Liver (tissue), 8 donors: ENCODE measurements at regions not wholly inside any gene's neighbourhood (a gene's known extent, or its start where the extent isn't known, plus 50 kb on each side); places are given as distances from the start of the nearest gene placed in this dataset.
"Not testable (repeated sequence)": the region's sequence is repeated elsewhere in the genome, so short reads cannot be mapped to it uniquely, and the experiment has no call there.

Experiments
- DNase-seq: peaks from one replicate; pipeline ENCODE4 v3.0.0-alpha.2; 2017; ENCODE audit warnings: low spot score
- H3K27ac ChIP-seq, 2 donors: one replicate each; pipeline ENCODE4 v1.7.0; 2013; ENCODE audit warnings: inconsistent platforms in 2 of 2, low read length in 2 of 2, control low read depth in 1 of 2, low read depth in 1 of 2, mild to moderate bottlenecking in 1 of 2
- H3K27me3 ChIP-seq, 4 donors: one replicate each; pipeline versions ENCODE4 v1.6.1 to v1.7.0; 2013; ENCODE audit warnings: low read length in 3 of 4, inconsistent platforms in 1 of 4, mild to moderate bottlenecking in 1 of 4, moderate library complexity in 1 of 4; ENCODE audit not compliant: control insufficient read depth in 4 of 4, insufficient read depth in 4 of 4
- H3K36me3 ChIP-seq, 4 donors: one replicate each; pipeline versions ENCODE4 v1.6.1 to v1.7.0; 2013; ENCODE audit warnings: low read length in 3 of 4, mild to moderate bottlenecking in 3 of 4, low read depth in 1 of 4, moderate library complexity in 1 of 4; ENCODE audit not compliant: control insufficient read depth in 4 of 4, insufficient read depth in 3 of 4
- H3K4me1 ChIP-seq, 4 donors: one replicate each; pipeline versions ENCODE4 v1.6.1 to v1.7.0; 2013; ENCODE audit warnings: low read length in 3 of 4, mild to moderate bottlenecking in 3 of 4, moderate library complexity in 1 of 4; ENCODE audit not compliant: control insufficient read depth in 4 of 4, insufficient read depth in 4 of 4
- H3K4me3 ChIP-seq, 3 donors: one replicate each; pipeline versions ENCODE4 v1.6.1 to v1.7.0; 2013; ENCODE audit warnings: low read length in 3 of 3, control low read depth in 1 of 3, low read depth in 1 of 3, mild to moderate bottlenecking in 1 of 3
- H3K9ac ChIP-seq, 2 donors: one replicate each; pipeline ENCODE4 v1.7.0; 2013; ENCODE audit warnings: low read length in 2 of 2, mild to moderate bottlenecking in 2 of 2, moderate library complexity in 2 of 2, control low read depth in 1 of 2, low read depth in 1 of 2
- H3K9me3 ChIP-seq, 4 donors: one replicate each; pipeline versions ENCODE4 v1.6.1 to v1.7.0; 2013; ENCODE audit warnings: low read length in 3 of 4; ENCODE audit not compliant: control insufficient read depth in 4 of 4
- CTCF ChIP-seq: fragments of 150-350 bp; IDR thresholded peaks from 2 replicates; pipeline ENCODE4 v1.5.1; 2017; ENCODE audit warnings: improper control_type of control experiment, low read depth, low read length; ENCODE audit not compliant: missing input control
- FOXA1 ChIP-seq: IDR thresholded peaks from 2 replicates; pipeline ENCODE4 v1.6.1; 2016; ENCODE audit warnings: antibody characterized with exemption
- FOXA2 ChIP-seq: IDR thresholded peaks from 2 replicates; pipeline ENCODE4 v1.6.1; 2016; ENCODE audit warnings: antibody characterized with exemption
- GABPA ChIP-seq, 2 donors: IDR thresholded peaks in 1 of 2; conservative IDR thresholded peaks in 1 of 2; 2 replicates each; pipeline ENCODE4 v1.6.1; 2016; ENCODE audit warnings: antibody characterized with exemption in 2 of 2, mild to moderate bottlenecking in 1 of 2, moderate library complexity in 1 of 2
- HNF4A ChIP-seq, 2 donors: conservative IDR thresholded peaks; 2 replicates each; pipeline ENCODE4 v1.6.1; 2016; ENCODE audit warnings: antibody characterized with exemption in 2 of 2, mild to moderate bottlenecking in 2 of 2
- HNF4G ChIP-seq: IDR thresholded peaks from 2 replicates; pipeline ENCODE4 v1.6.1; 2016; ENCODE audit warnings: antibody characterized with exemption
- JUND ChIP-seq, 2 donors: IDR thresholded peaks; 2 replicates each; pipeline ENCODE4 v1.6.1; 2016; ENCODE audit warnings: antibody characterized with exemption in 2 of 2
- MAX ChIP-seq: IDR thresholded peaks from 2 replicates; pipeline ENCODE4 v1.6.1; 2016; ENCODE audit warnings: antibody characterized with exemption
- NR2F2 ChIP-seq: IDR thresholded peaks from 2 replicates; pipeline ENCODE4 v1.6.1; 2016; ENCODE audit warnings: antibody characterized with exemption
- RAD21 ChIP-seq, 2 donors: IDR thresholded peaks; 2 replicates each; pipeline ENCODE4 v1.6.1; 2016; ENCODE audit warnings: antibody characterized with exemption in 2 of 2, mild to moderate bottlenecking in 2 of 2
- REST ChIP-seq: IDR thresholded peaks from 2 replicates; pipeline ENCODE4 v1.6.1; 2016; ENCODE audit warnings: antibody characterized with exemption, mild to moderate bottlenecking
- RXRA ChIP-seq, 2 donors: IDR thresholded peaks; 2 replicates each; pipeline ENCODE4 v1.6.1; 2017 to 2018; ENCODE audit warnings: antibody characterized with exemption in 2 of 2, mild to moderate bottlenecking in 1 of 2
- TAF1 ChIP-seq: conservative IDR thresholded peaks from 2 replicates; pipeline ENCODE4 v1.6.1; 2016; ENCODE audit warnings: antibody characterized with exemption, mild to moderate bottlenecking
- YY1 ChIP-seq: IDR thresholded peaks from 2 replicates; pipeline ENCODE4 v1.6.1; 2016; ENCODE audit warnings: antibody characterized with exemption, mild to moderate bottlenecking
- WGBS: extraction: QIAGEN DNeasy Blood & Tissue Kit; methylation state at CpG from one replicate; pipeline ENCODE4 v1.1.7; 2013; 5-methylcytosine and 5-hydroxymethylcytosine counted together
- TF ChIP-seq, protein P1 (sequence below): IDR thresholded peaks from 2 replicates; pipeline ENCODE4 v1.6.1; 2016; ENCODE audit warnings: antibody characterized with exemption
- TF ChIP-seq, protein P2 (sequence below): IDR thresholded peaks from 2 replicates; pipeline ENCODE4 v1.6.1; 2016; ENCODE audit warnings: antibody characterized with exemption
- donor health status: healthy.
- donor health status: healthy.
- donor health status: healthy.
- donor health status: healthy.
- donor health status: healthy.

DNA sequence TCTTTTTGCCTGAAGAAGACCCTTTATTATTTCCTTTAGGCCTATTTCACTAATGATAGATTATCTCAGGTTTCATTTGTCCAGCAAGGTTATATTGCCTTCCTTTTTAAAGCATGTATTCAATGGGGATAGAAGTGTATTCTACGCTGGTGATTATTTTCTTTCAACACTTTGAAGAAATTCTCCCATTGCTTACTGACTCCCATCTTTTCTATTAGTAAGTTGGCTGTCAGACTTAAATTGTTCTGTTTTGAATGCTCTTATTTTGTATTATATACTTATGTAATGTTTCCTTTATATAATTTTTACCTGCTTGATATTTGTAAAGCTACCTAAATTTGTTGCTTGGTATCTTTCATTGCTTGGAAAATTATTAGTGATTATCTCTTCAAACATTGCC, 445.1 kb upstream of the RASGRP1 start:
- TF ChIP-seq CTCF (no peak), GABPA (IDR thresholded peaks at IDR 0.05 in 1 of 2, conservative IDR thresholded peaks at IDR 0.05 in 1 of 2) (no peak), NR2F2 (no peak), REST (no peak), HNF4A (conservative IDR thresholded peaks at IDR 0.05) (no peak), YY1 (no peak), HNF4G (no peak), MAX (no peak), RAD21 (IDR thresholded peaks at IDR 0.05) (no peak), RXRA (IDR thresholded peaks at IDR 0.05) (no peak), FOXA1 (no peak), FOXA2 (no peak), JUND (IDR thresholded peaks at IDR 0.05) (no peak), TAF1 (no peak)
- TF ChIP-seq, protein P1, sequence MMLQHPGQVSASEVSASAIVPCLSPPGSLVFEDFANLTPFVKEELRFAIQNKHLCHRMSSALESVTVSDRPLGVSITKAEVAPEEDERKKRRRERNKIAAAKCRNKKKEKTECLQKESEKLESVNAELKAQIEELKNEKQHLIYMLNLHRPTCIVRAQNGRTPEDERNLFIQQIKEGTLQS = no peak
- TF ChIP-seq, protein P2, sequence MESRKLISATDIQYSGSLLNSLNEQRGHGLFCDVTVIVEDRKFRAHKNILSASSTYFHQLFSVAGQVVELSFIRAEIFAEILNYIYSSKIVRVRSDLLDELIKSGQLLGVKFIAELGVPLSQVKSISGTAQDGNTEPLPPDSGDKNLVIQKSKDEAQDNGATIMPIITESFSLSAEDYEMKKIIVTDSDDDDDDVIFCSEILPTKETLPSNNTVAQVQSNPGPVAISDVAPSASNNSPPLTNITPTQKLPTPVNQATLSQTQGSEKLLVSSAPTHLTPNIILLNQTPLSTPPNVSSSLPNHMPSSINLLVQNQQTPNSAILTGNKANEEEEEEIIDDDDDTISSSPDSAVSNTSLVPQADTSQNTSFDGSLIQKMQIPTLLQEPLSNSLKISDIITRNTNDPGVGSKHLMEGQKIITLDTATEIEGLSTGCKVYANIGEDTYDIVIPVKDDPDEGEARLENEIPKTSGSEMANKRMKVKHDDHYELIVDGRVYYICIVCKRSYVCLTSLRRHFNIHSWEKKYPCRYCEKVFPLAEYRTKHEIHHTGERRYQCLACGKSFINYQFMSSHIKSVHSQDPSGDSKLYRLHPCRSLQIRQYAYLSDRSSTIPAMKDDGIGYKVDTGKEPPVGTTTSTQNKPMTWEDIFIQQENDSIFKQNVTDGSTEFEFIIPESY = no peak
- WGBS = 88% methylated on average over 1 of the region's 1 CpG

DNA sequence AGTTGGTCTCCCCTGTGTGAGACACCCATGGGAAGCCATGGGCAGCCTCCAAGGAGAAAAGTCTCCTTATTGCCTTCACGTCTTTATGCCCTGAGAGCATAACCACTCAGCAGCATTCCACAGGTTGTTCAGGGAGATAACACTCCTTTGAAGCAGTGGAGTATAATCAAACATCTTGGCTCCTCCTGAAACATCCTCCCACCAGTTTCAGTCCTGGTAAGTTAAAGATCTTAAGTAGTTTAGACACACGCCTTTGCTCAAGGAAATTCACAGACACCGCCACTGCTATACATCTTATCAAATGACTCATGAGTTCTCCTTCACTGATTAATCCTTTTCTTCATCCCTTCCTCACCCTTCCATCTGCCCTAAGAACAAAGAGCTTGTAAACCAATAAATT, 446.5 kb upstream of the RASGRP1 start:
- 71% methylated on average over 3 of the region's 3 CpGs for WGBS
- not testable (repeated sequence) for H3K27me3 ChIP-seq, H3K9ac ChIP-seq, H3K4me1 ChIP-seq, H3K4me3 ChIP-seq, DNase-seq, H3K27ac ChIP-seq, H3K36me3 ChIP-seq
- H3K9me3 ChIP-seq = peaks cover 0 to 18% (median 3%) of the 10 kb centered on the region in 4 donors

More for the DNA sequence above, 445.1 kb upstream of the RASGRP1 start:
- no peak overlapping the region for H3K27ac ChIP-seq
- H3K9me3 ChIP-seq = peaks cover 0 to 18% (median 3%) of the 10 kb centered on the region in 4 donors
- H3K4me3 ChIP-seq = no peak overlapping the region
- no peaks in the 10 kb centered on the region for H3K36me3 ChIP-seq
- H3K4me1 ChIP-seq = no peaks in the 10 kb centered on the region
- DNase-seq = no peak
- no peaks in the 10 kb centered on the region for H3K27me3 ChIP-seq
- H3K9ac ChIP-seq = no peak overlapping the region
